Limb (tissue), 2 donors: ENCODE measurements at regions not wholly inside any gene's neighbourhood (a gene's known extent, or its start where the extent isn't known, plus 50 kb on each side); places are given as distances from the start of the nearest gene placed in this dataset.
A peak's percentile ranks its signal among the peaks of the same experiment; 100 is the strongest.

ENCODE experiments used
- DNase-seq, 2 donors: peaks; one replicate each; pipeline ENCODE4 v3.0.0-alpha.2; 2016; ENCODE audit errors: extremely low spot score in 2 of 2

- DNase-seq, result no peak
These were observed 439.1 kb downstream of the GRB14 start for GRCh38 chr2:164182116-164182627.

GRCh38 chr2:164178835-164179465 is 442.3 kb downstream of the GRB14 start:
- no peak for DNase-seq

DNA sequence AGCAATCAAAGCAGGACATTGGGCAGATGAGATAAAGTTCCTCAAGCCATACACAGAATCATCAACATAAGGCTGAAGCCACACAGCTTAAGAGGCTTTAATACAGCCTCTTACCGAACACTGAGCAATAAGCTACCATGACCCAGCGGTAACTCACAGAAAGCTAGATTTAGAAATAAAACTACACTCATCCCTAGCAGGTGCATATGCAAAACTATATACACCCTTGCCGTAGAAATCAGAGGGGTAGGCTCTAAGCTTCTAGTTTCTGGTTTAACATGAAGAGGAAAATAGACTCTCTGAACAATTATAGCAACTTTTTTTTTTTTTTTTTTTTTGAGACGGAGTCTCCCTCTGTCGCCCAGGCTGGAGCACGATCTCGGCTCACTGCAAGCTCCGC is 428.8 kb upstream of the FIGN start:
- DNase-seq, result no peak

GRCh38 chr2:164155558-164155957 is 419.8 kb upstream of the FIGN start:
- DNase-seq, result no peak

GRCh38 chr2:164151522-164151921 is 415.7 kb upstream of the FIGN start:
- DNase-seq, result no peak

DNA sequence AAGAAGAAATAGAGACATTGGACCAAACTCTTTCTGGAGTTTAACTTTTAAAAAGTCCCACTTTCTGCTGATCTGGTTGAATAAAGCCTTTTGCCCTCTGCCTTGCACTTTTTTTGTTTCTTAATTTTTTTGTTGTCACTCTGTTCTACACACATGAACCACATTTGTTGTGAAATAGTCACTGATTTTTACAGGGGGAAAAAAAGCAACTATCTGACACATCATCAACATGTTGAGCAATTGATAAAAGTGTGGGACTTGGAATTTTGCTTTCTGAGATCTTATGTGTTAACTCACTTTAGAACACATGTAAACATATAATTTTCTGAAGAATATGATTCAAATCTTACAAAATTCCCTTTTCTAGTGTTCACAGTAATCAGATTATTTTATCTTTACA is 414.8 kb upstream of the FIGN start:
- DNase-seq, result no peak

DNA sequence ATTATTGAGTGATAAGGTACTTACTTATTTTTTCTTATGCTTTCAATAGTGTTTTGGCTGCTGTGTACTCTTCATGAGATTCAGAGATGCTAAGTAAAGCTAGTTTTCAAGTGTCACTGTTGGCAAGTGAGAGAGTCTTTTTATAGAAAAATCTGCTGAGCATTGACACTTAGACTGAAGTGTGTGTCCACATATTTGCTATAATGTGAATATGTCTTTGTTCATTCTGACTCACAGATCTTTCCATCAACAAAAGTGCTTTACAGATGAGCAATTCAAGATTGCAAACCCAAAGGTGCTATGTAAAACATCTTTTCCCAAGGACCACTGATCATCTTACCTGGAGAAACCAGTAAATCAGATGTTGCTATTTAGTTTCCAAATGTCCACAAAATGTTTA is 410.6 kb upstream of the FIGN start:
- DNase-seq, result no peak

- DNase-seq, result no peak
These were observed 409.5 kb upstream of the FIGN start for GRCh38 chr2:164145093-164145987.

DNA sequence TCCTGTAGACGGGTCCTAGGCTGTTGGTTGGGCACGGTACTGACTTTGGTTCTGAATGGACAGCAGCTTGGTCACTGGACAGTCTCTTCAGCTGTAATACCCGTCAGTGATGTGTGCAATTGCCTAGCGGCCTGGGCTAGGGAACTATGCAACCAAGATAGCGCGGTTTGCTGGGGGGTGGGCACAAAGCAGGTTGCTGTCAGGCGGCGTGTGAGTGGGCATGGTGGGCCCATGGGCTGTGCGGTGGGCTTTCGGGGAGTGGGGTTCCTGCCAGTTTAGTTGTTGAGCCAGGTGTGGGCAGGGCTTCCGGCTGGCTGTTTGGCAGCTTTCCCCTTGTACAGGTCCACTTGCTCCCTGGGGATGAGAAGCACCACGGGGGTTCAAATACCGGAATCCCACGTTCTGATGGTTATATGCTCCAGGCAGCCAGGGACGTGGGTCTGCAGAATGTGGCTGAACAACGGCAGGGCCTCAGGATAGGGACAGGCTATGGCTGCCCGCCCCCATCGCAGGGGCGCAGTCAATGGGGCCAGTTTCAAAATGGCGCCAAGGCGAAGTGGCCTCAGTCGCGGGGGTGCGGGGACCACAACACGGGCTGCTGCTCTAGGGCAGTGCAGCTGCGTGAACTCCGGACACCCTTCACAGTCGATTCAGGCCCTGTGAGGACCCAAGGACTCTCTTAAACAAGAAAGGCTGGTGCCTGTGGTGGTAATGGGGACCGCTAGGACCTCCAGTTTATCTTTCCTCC is 407.5 kb upstream of the FIGN start:
- DNase-seq, result no peak

- no peak for DNase-seq
These were observed 406.9 kb upstream of the FIGN start for GRCh38 chr2:164142755-164143154.

DNA sequence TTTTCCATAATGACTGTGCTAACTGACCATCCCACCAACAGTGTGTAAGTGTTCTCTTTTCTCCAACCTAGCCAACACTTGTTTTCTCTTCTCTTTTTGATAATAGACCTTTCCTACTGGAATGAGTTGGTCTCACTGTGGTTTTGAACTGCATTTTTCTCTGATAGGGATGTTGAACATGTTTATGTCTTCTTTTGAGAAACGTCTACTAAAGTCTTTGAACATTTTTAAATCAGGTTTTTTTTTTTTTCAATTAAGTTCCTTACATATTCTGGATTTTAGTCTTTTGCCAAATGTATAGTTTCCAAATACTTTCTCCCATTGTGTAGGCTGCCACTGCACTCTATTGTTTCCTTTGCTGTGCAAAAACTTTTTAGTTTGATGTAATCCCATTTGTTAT is 405.5 kb upstream of the FIGN start:
- no peak for DNase-seq

- DNase-seq, result no peak
These were observed 402.9 kb upstream of the FIGN start for GRCh38 chr2:164138750-164139149.

DNA sequence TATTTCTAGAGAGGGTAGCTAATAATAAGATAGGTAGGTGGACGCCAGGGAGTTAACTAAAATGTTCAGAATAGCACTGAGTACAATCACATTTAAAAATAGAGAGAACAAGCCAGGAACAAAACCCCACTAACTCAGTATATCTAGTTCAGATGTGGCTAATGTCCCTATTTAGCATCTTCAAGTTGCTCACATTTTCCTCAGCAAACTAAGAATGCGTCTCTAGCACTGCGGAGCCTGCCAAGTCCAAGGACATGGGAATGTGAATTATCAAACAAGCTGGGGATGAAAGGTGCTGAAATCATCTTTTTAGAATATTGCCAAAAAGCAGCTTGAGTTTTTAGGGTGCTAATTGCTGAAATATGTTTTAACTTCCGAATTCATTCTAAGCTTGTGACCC is 398.5 kb upstream of the FIGN start:
- no peak for DNase-seq

GRCh38 chr2:164127971-164128527 is 392.2 kb upstream of the FIGN start:
- DNase-seq, result no peak

DNA sequence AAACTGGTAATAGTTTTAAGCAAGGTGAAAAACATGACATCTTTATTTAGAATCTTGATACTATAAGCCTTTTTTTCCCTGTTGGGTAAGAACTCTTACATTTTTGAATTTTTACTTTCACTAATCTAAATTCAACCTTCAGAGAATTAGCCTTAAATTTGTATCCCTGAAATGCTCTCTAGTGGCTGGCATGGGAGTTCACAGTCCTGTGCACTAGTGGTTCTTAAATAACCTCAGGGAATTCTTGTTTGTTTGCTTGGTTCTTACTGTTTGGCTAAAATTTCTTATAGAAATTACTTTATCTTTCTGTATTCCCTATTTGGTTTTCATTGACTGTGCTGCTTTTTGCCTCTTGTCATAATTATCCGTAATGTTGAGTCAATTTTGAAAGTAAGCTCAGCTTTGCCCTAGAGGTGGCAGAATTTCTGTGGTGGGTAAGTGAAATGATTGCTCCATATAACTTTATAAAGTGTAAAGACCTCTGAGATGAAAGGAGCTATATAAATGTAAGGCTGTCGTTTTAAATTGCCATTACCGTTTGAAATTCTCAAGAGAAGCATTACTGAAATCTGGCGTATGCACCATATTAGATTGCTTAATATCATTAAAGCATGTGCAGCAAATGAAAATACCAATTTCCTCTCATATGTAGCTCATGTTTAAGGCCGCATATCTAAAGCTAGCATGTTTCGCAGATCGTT is 391.3 kb upstream of the FIGN start:
- DNase-seq, result peak in 1 of 2 donors; percentile 15

DNA sequence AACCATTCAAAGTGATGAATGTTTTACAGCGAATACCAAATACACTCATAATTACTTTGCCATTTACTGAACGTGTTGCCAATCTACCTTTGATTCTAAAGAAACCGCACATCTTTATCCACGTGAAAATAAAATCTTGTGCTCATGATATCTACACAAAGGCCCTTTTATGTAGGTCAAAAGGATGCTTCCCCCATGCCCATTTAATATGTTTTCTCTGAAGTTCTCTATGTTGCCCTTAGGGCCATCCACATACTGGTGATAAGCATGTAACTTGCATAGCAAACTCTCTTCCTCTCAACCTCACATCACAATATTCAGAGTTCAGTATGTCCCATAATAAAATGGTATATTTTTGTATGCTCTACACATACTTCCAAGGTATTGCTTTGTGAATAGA is 380.0 kb upstream of the FIGN start:
- DNase-seq, result no peak

DNA sequence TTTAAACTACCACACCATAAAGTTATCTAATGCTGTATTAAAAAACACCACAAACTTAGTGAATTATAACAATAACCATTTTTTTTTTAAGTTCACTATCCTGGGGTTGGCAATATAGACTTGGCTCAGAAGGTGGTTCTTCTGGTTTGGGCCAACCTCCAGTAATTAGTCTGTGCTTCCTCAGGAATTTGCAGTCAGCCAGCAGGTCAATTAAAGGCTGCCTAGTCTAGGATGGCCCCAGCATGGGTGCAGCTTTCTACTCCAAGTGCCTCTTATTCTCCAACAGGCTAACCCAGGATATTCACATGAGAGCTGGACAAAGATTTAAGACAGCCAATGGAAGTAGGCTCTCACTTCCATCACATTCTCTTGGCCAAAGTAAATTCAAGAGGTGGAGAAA is 379.1 kb upstream of the FIGN start:
- DNase-seq, result no peak

DNA sequence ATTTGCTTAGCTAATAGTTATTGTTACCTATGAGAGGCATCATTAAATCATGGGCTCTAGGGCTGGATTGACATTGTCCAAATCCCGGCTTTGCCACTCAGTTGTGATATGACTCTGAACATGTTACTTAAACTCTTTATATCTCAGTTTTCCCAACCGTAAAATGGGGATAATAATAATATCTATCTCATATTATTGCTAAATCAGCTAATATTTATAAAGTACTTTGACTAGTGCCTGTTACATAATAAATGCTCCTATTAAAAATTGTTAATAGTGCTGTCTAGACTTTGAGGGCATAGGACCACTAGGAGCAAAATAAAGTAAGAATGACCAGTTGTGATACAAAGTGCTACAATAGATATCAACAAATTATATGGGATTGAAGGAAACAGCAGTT is 376.3 kb upstream of the FIGN start:
- DNase-seq, result no peak

- no peak for DNase-seq
These were observed 374.7 kb upstream of the FIGN start for GRCh38 chr2:164110515-164110914.

DNA sequence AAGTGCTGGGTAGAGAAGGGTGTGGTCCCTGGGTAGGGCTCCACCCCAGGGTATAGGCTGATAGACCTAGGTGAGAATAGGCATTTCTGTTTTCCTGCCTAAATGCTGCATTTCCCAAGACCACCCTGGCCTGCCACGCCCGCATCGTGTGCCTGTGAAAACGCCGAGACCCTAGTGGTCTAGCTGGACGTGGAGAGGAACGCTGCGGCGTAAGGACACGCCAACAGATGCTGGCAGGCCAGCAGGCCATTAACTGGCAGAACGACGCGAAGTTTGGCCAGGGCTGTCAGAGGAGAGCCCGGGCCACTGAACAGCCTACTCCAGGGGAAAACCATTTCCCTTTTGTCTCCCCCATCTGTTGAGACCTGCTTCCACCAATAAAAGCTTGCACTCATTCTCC is 373.2 kb upstream of the FIGN start:
- DNase-seq, result no peak

GRCh38 chr2:164103271-164103670 is 367.5 kb upstream of the FIGN start:
- no peak for DNase-seq
